MV-4-11 (cell line): ENCODE measurements at regions not wholly inside any gene's neighbourhood (a gene's known extent, or its start where the extent isn't known, plus 50 kb on each side); places are given as distances from the start of the nearest gene placed in this dataset.
A peak's percentile ranks its signal among the peaks of the same experiment; 100 is the strongest.

Experiments
- DNase-seq: peaks from one replicate; lab custom pipeline; 2025; lab: John Stamatoyannopoulos, UW

DNA sequence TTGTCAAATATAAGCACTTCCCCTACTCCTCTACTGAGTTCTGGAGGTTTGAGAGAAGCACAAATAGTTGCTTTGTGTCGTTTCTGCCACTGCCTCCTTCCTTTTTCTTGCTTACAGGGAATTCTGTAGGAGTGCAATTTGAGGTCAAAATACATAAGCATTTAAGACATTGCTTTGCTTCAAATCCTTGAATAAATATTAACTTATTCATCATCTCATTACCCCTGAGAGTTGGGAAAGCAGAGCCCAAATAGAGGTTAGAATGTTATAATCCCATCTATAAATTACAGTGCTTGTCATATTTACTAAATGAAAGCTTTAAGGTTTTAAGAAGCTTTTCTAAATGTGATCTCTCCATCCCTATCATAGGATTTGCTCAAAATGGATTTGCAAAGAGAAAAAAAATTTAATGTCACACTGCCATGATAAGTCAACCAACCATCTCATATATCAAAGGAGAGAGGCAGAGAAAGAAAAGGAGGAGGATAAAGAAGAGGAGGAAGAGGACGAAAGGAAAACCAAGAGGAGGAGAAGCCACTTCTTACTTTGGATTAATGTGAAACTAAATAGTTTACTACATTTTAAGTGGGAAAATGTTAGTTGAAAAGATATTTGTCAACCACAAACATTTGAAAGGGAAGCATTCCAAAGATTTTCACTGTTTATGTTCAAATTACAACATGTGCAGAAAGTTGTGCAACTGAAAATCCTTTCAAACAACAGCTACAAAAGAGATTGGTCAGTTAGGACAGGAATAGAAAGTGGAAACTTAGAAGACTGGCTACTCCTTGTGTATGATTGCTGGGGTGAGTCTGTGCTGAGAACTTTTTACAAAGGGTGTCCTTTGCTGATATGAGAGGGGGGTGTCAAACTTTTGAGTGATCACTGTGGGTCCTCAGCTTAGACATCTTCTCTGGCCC is 277.3 kb upstream of the FN1 start:
- peak; percentile 73 for DNase-seq

DNA sequence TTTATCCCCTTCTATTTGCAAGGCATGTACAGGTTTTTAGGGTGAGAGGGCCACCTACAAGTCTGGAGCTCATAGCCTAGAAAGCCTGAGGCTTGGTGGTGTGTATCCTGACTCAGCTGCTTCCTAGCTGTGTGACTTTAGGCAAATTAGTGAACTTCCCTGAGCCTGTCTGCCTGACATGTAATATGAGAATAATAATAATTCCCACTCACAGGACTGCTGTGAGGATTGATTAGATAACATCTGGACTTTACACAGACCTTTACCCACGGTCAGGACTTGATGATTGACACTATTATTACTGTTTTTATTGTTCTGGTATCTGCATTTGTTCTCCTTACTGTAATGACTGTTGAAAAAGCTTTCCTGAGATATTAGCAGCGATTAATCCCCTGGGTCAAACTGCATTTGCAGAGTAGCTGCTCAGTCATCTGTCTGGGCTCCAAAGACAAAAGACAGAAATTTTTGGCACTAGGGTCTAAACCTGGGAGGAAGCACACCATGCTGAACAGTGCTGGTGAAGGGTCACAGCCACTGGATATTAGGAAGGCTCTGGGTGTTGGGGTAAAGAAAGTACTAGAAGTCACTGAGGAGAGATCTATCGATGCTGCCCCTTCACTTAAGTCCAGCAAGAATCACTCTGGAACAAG is 276.5 kb upstream of the FN1 start:
- no peak for DNase-seq

DNA sequence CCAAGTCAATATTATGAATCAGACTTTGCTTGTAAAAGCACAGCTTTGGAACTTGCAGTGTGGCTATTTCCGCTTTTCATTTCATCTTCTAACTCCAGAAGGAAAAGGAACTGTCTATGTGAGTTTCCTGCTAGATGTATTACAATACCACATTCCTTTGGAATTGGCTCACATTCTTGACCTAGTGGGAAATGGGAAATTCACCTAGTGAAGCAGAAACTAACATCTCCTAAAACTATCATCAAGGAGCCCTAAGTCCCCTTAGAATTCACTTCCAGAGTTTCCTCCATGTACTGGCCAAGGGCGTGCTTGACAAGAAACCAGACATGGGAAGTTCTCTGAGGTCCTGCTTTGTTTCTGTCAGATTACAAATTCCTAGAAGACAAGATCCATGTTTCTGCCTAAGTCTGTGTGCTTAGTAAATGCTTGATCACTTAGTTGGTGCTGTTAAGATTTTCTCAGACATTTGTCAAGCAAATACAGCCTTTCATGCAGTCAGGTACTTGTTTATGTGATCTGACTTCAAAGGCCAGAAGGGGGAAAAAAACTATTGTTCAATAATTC is 275.7 kb upstream of the FN1 start:
- DNase-seq: peak; percentile 51

DNA sequence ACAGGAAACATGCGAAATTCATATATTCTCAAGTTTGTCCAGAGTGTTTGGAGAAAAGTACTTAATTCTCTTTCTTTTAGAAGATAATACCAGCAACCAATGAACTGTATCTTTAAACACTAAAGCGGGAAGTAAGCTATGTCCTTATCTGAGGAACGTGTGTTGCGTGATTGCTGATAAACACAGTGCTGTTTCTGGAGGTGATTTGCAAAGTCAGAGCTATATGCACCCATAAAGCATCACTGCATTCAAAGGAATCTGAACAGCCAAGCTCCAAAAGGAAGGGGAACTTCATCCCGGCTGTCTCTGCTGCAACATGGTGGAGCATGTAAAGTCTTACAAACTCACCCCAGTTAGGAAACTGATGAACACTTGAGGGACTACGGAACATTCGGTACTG is 271.7 kb upstream of the FN1 start:
- no peak for DNase-seq

DNA sequence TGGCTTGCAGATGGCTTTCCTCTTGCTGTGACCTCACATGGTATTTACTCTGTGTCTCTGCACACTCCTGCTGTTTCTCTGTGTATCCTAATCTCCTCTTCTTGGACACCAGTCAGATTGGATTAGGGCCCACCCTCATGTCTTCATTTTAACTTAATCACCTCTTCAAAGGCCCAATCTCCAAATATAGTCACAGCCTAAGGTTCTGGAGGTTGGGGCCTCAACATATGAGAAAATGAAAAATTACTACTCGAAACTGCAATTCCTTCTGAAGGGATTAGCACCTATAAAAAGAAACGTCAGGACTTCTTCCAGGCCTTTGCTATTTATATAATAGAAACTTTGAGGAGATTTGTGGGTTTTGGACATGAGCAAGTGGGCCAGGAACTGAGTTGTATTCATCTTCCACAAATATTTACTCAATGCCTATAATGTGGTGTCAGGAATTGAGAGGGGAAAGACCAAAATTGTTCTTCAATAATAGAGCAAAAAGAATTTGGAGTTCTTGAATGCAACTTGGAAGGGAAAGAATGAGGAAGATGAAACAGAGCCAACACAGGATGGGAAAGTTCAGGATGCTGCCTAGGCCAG is 270.0 kb upstream of the FN1 start:
- DNase-seq: no peak

DNA sequence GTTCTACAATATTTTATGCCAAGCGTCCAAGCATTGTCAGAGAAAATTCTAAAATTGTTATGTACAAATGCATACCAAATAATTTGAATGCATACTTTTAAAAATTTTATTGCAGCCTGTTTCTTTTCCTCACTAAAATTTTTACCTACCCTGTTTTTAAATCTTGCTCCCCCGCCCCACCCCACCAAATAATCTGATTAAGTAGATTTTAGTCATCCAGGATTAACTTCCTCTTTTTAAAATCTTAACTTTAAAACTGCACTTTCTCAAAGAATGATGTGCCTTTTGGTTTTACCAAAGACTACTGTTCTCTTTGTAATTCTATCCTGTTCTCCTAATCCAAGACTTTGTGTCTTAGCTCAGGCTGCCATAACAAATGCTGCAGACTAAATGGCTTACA is 269.4 kb upstream of the FN1 start:
- no peak for DNase-seq

DNA sequence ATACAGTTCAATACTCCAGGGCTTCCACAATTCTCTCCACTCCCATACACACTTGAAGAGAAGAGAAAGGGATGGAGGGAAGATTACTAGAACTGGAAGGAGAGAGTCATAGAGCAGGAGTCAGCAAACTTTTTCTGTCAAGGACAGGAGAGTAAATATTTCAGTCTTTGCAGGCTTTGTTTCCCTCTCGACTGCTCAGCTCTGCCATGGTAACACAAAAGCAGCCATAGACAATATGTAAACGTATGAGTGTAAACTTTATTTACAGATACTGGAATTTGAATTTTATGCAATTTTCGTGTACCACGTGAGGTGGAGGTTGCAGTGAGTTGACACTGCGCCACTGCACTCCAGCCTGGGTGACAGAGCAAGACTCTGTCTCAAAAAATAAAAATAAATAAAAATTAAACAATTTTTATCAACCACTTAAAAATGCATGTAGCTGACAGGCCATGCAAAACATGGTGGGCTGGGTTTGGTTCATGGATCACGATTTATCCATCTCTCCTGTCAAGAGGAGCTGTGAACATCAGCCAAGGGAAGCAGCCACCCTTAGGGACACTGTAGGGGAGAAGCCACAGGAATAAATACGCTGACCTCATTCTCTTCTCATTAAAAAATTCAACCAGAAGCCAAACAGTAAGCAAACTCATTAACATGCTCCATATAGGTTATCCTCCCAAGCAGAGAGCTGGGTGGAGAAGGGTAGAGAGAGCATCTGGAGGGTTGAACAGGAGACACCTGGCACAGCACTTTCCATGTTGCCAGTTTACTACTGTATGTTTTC is 266.4 kb upstream of the FN1 start:
- DNase-seq: no peak

DNA sequence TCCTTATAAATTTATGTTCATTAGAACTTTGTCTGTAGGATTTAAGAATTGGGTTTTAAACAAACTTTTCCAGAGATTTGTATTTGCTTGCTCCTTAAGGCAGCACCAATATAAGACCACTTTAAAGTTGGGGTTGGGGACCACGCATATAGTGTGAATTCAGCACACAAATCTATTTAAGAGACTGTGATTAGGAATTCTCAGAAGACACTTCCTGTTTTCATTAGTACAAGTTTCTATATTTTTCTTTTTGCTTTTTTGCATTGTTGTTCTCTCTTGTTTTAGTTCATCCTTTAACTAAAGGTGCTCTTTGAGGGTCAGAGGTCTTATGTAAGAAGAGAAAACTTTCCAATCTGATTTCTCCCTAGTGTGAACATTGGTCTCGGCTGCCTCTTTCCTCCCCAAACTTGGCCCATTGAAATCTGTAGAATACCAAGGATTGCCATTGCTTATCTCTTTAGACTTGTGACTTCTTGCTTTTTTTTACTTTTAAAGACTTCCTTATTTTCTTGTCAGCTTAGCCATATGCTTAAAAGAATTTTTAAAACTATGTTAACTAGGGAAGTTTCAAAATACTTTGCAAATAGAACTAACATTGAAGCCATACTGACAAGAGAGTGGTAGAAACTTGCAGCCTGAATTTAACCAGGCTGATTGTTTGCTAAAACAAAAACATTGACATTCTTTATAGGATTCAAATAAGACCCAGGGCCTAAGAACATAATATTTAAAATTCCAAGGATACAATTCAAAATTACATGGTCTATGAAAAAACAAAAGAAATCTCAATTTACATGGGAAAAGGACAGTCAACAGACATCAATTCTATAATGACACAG is 264.1 kb upstream of the FN1 start:
- peak; percentile 41 for DNase-seq

DNA sequence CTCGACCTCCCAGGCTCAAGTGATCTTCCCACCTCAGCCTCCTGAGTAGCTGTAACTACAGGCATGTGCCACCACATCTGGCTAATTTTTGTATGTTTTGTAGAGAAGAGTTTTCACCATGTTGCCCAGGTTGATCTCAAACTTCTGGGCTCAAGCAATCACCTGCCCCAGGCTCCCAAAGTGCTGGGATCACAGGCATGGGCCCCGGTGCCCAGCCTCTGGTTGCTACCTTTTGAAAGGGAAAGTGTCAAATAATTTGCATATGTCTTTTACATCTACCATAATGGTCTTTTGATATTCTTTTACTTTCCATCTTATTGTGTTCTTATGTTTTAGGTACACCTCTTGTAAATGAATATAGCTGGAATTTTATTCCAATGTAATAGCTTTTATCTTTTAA is 263.1 kb upstream of the FN1 start:
- no peak for DNase-seq

DNA sequence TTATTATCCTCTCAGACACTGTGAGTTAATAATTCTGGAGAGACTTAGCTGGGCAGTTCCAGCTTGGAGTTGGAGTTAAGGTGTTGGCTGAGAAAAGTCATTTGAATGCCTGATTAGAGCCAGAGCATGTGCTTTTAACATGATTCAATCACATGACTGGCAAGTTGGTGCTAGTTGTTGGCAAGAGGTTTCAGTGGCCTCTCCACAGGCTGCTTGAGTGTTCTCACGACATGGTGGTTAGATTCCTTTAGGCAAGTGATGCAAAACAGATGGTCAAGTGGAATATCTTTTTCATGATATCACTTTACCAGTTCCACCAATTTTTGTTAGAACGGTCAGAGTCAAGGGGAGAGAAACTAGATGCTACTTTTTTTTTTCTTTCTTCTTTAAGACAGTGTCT is 262.7 kb upstream of the FN1 start:
- DNase-seq: no peak

DNA sequence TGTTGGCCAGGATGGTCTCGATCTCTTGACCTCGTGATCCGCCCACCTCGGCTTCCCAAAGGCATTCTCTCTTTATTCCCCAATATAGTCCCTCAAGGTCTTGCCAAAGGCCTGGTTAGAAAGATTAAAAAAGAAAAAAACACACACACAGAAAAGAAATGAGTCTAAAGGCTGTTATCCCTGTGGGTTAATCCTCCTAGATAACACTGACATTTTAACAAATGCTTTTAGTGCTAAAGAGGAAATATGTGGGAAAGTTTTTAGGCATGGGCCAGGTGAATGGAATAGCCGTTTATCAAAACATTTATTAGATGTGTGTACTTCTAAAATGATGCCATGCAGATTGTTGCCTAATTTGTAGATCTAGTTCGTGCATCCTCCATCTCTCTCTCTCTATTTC is 261.6 kb upstream of the FN1 start:
- no peak for DNase-seq

DNA sequence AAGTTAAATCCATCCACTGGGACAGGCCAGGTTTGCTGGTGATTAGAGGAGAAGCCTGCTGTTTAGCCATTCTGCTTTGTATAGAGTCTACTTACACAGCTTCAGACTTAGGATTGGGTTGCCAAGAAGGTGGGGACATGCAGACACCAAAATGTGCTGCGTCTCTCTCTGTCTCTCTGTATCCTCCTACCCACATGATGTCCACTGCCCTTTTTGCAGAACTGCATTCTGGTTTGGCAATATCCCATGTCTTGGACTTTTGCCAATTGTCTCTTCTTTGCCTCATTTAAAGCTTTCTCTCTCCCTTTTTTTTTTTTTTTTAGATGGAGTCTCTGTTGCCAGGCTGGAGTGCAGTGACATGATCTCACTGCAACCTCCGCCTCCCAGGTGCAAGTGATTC is 261.1 kb upstream of the FN1 start:
- peak; percentile 49 for DNase-seq

DNA sequence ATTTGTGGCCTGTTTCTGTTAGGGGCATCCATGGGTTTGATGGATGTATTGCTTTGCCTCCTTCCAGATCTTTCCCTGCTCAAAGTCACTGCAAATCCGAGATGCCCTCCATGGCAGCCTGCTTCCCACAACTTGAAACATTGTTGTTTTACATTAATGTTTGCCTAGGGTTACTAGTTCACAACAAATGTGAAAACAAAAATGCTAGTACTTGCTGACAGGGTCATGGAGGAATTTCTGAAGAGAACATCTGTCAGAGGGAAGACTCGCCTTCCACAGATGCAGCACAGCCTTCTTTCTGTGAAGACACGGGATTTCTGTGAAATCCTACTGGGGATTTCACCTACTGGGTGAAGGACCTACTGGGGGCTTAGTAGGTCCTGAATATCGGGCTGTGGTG is 260.0 kb upstream of the FN1 start:
- DNase-seq: no peak

DNA sequence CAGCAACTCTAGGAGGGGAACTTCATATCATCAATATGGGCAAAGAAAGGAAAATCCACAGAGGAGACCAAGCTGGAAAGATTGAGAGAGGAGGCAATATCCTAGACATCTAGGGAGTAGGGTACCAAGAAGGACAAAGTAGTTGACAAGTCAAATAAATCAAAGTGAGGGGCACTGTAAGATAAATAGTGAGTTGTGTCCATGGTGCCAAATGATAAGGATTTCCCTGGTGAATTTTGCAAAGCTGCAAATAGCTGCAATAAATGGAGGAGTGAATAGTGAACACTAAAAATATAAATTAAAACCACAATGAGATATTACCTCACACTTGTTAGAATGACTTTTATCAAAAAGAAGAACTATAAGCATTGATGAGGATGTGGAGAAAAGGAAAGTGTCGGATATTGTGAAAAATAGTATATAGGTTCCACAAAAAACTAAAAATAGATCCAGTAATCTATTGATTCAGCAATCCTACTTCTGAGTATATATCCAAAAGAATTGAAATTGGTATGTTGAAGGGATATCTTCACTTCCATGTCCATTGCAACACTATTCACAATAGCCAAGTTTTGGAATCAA is 258.2 kb upstream of the FN1 start:
- DNase-seq: no peak

DNA sequence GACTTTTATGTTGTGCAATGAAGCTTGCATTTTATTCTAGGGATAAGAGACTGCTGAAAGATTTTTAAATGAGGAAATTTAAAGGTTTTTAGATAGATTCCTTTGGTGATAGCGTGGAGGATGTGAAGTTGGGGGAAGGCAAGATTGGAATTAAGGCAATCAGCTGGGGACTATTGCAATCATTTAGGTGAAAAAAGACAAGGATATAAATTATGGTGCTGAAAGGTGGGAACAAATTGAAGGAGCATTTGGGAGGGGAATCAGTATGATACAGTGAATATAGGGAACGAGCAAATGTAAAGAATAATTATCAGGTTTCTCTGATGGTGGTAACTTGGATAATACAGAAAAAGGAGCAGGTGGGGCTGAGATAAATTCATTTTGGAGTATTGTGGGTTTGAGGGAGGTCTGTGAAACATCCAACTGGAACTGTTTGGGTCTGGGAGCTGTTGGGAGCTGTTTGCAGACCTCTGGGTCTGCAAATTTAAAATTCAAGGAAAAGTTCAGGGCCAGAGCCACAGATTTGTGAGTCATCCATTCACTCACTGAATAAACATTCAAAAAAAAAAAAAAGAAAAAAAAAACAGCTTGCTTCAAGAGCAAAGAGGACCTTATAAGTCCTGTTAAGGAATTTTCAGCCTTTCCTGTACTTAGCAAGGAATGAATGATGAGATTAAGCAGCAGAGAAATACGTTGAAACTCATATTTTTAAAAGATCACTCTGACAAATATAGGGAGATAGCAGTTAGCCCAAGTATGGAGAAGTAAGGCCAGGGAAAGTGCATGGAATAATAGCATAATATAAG is 257.5 kb upstream of the FN1 start:
- DNase-seq: no peak

DNA sequence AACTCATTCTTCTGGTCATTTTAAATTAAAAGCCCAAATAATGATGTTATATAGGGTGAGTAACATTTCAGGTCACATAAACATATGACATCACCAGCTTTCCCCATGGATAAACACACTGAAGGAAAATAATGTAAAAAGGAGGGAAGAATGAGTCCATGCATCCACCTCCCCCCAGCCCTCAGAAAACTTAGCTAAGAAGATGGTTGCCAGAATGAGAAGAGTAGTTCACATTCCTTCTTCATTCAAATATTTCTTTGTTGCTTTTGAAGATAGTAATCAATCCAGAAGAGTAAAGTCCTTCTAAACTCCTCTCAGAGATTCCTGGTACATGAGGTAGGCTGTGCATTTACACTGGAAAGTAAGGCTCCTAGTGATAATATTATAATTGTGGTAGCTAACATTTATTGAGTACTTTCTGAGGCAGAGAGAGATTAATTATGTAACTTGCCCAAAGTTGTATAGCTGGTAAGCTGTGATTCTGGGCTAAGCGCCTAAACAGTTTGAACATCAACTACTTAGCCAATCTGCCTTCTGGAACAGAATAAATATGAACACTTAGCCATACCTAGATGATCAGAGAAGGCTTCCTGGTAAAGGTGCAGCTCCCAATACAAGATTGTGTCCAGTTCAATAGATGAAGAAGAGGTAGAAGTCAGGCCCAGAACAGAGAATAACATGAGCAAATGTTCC is 256.7 kb upstream of the FN1 start:
- DNase-seq: no peak

DNA sequence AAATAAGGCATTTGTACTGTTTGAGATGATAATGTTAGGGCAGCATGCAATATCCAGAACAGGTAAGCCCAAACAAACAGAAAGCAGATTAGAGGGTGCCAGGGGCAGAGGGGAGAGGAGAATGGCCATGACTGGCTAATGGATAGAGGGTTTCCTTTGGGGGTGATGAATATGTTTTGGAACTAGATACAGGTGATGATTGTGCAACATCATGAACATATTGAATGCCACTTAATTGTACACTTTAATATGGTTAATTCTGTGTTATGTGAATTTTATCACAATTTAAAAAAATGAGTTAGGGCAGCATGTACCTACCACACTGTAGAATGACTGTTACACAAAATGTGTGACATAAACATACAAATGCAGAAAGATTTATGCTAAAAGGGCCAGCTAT is 255.5 kb upstream of the FN1 start:
- no peak for DNase-seq

DNA sequence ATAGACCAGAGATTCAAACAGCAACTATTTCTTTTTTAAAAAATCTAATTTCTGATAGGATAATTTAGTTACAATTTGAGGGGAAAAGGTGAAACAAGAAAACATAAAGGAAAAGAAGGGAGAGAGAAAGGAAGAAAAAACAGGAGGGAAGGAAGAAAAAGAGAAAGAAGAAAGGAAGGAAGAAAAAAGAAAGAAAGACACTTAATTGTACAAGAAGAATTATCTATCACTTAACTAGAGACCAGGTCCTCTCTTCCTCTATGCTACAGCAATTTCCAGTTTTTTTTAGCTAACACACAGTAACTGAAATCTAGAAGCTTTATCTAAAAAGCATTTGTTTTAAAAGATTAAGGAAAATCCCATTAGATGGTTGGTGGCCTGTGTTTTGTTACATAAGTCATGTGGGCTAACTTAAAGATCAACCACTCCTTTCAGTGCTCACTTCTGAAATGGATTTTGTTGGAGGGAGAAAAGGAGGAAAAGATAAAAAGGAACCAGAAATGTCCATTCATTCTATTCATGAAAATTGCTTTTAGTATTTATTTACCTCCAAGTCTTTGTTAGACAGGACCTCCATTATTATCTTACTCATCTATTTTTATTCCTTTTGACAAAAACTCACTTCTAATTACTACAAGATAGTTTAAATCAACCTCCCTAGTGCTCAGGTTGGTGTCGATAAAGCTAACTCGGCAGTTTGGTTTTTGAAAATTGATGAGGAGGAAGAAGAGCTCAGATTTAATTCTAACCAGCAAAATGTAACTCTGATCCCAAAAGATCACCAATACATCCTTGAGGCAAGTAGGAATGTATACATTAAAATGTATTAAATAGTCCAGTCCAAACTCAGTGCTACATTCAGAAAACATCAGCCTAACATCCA is 251.5 kb upstream of the FN1 start:
- DNase-seq: no peak
